WTC11 (cell line): ENCODE measurements at regions not wholly inside any gene's neighbourhood (a gene's known extent, or its start where the extent isn't known, plus 50 kb on each side); places are given as distances from the start of the nearest gene placed in this dataset.

Experiments
- ATAC-seq: fragments of 200-7000 bp; cut with Tn5 transposase; 2 replicates; pipeline ENCODE4 v1.10.0; 2021; ENCODE audit warnings: mild to moderate bottlenecking, moderate library complexity
- CTCF ChIA-PET: fragments of 300-600 bp; sonication (Branson Sonifier 250); formaldehyde crosslinking; loops from one replicate; lab custom pipeline; 2021; ENCODE audit warnings: antibody characterized with exemption; lab: Charles Lee
- POLR2A ChIA-PET: fragments of 350-600 bp; sonication (Branson Sonifier 250); formaldehyde crosslinking; loops from one replicate; lab custom pipeline; 2021; ENCODE audit warnings: antibody characterized with exemption; lab: Charles Lee
- DNase-seq: peaks from one replicate; pipeline ENCODE4 v3.0.0; 2021; ENCODE audit warnings: low spot score
- H3K27ac Mint-ChIP-seq: 2 replicates; pipeline ENCODE4 v1.8.0; 2021; ENCODE audit warnings: mixed read lengths
- H3K27me3 Mint-ChIP-seq: 2 replicates; pipeline ENCODE4 v1.8.0; 2021; ENCODE audit warnings: low read depth, mild to moderate bottlenecking, moderate library complexity, mixed read lengths
- H3K36me3 Mint-ChIP-seq: 2 replicates; pipeline ENCODE4 v1.8.0; 2021; ENCODE audit warnings: mixed read lengths
- H3K4me1 Mint-ChIP-seq: 2 replicates; pipeline ENCODE4 v1.8.0; 2022; ENCODE audit warnings: mixed read lengths
- H3K4me3 Mint-ChIP-seq: 2 replicates; pipeline ENCODE4 v1.8.0; 2021; ENCODE audit warnings: mild to moderate bottlenecking, moderate library complexity, mixed read lengths
- H3K9me3 Mint-ChIP-seq: 2 replicates; pipeline ENCODE4 v1.8.0; 2021; ENCODE audit warnings: mixed read lengths
- FOXJ3 ChIP-seq: sonication (generic); formaldehyde crosslinking; IDR thresholded peaks from 2 replicates; pipeline ENCODE4 v1.9.0; 2021; ENCODE audit warnings: missing genetic modification reagents, mild to moderate bottlenecking, borderline replicate concordance
- HMGA2 ChIP-seq: fragments of 250-450 bp; sonication (Bioruptor Pico); IDR thresholded peaks from 2 replicates; pipeline ENCODE4 v1.4.0; 2021; ENCODE audit warnings: mild to moderate bottlenecking, moderate library complexity
- MYBL2 ChIP-seq: sonication (generic); formaldehyde crosslinking; IDR thresholded peaks from 2 replicates; pipeline ENCODE4 v1.8.1; 2023; ENCODE audit warnings: mild to moderate bottlenecking, moderate library complexity, missing genetic modification reagents
- PRRX2 ChIP-seq: fragments of 250-450 bp; sonication (Bioruptor Pico); IDR thresholded peaks from 2 replicates; pipeline ENCODE4 v1.8.0; 2021; ENCODE audit warnings: mild to moderate bottlenecking
- RORB ChIP-seq: fragments of 250-450 bp; sonication (Bioruptor Pico); IDR thresholded peaks from 2 replicates; pipeline ENCODE4 v1.9.0; 2021; ENCODE audit warnings: mild to moderate bottlenecking
- SMAD4 ChIP-seq: sonication (generic); formaldehyde crosslinking; IDR thresholded peaks from 2 replicates; pipeline ENCODE4 v1.8.0; 2022; ENCODE audit warnings: mild to moderate bottlenecking, missing genetic modification reagents
- TEAD1 ChIP-seq: sonication (generic); formaldehyde crosslinking; IDR thresholded peaks from 2 replicates; pipeline ENCODE4 v1.8.0; 2022; ENCODE audit warnings: mild to moderate bottlenecking, missing genetic modification reagents
- TEAD4 ChIP-seq: sonication (generic); formaldehyde crosslinking; IDR thresholded peaks from 2 replicates; pipeline ENCODE4 v1.8.0; 2022; ENCODE audit warnings: mild to moderate bottlenecking, missing genetic modification reagents
- ZNF121 ChIP-seq: sonication (generic); formaldehyde crosslinking; IDR thresholded peaks from 2 replicates; pipeline ENCODE4 v1.8.0; 2023; ENCODE audit warnings: missing genetic modification reagents
- ZNF423 ChIP-seq: fragments of 250-450 bp; sonication (Bioruptor Pico); IDR thresholded peaks from 2 replicates; pipeline ENCODE4 v2.1.2; 2022; ENCODE audit warnings: mild to moderate bottlenecking, moderate library complexity
- TF ChIP-seq, protein P1 (sequence below): sonication (generic); formaldehyde crosslinking; IDR thresholded peaks from 2 replicates; pipeline ENCODE4 v1.8.0; 2023; ENCODE audit warnings: missing genetic modification reagents, mild to moderate bottlenecking, borderline replicate concordance
- TF ChIP-seq, protein P2 (sequence below): fragments of 250-450 bp; sonication (Bioruptor Pico); IDR thresholded peaks from 2 replicates; pipeline ENCODE4 v1.8.0; 2021; ENCODE audit warnings: mild to moderate bottlenecking
- TF ChIP-seq, protein P3 (sequence below): sonication (generic); formaldehyde crosslinking; IDR thresholded peaks from 2 replicates; pipeline ENCODE4 v1.8.0; 2023; ENCODE audit warnings: mild to moderate bottlenecking, missing genetic modification reagents
- TF ChIP-seq, protein P4 (sequence below): fragments of 250-450 bp; sonication (Bioruptor Pico); IDR thresholded peaks from 2 replicates; pipeline ENCODE4 v2.1.2; 2022; ENCODE audit warnings: mild to moderate bottlenecking, moderate library complexity
- TF ChIP-seq, protein P5 (sequence below): sonication (generic); formaldehyde crosslinking; conservative IDR thresholded peaks from 2 replicates; pipeline ENCODE4 v1.8.1; 2023; ENCODE audit warnings: mild to moderate bottlenecking, low read depth, missing genetic modification reagents, moderate library complexity
- TF ChIP-seq, protein P6 (sequence below): sonication (generic); formaldehyde crosslinking; IDR thresholded peaks from 2 replicates; pipeline ENCODE4 v1.8.1; 2023; ENCODE audit warnings: mild to moderate bottlenecking, missing genetic modification reagents, moderate library complexity
- TF ChIP-seq, protein P7 (sequence below): sonication (generic); formaldehyde crosslinking; IDR thresholded peaks from 2 replicates; pipeline ENCODE4 v1.8.1; 2023; ENCODE audit warnings: mild to moderate bottlenecking, missing genetic modification reagents, borderline replicate concordance

DNA sequence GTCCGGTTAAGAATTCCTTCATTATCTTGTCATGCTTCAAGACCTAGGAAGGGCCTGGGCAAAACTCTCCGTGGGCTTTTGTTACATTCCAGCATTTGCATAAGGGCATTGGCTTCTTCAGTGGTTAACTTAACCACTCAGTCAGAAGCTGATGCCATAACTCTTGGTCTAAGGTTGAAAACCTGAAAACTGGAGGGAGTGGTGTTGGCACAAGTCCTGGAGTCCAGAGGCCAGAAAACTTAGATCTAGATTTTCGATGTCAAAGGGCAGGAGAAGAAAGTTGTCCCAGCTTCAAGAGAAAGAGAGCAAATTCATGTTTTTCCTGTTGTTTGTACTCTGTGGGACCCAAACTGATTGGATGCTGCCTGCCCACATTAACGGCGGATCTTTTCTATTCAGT lies 86.6 kb upstream of the GC start:
- no peak for DNase-seq
- Mint-ChIP-seq H3K4me3 (no peak overlapping the region), H3K9me3 (peaks cover 52% of the 10 kb centered on the region), H3K36me3 (peaks cover 40% of the 10 kb centered on the region), H3K27ac (no peak overlapping the region), H3K27me3 (no peaks in the 10 kb centered on the region), H3K4me1 (no peaks in the 10 kb centered on the region)
- ChIA-PET POLR2A (no interaction called here), CTCF (no interaction called here)
- no peak for ATAC-seq
- TF ChIP-seq, protein P1, sequence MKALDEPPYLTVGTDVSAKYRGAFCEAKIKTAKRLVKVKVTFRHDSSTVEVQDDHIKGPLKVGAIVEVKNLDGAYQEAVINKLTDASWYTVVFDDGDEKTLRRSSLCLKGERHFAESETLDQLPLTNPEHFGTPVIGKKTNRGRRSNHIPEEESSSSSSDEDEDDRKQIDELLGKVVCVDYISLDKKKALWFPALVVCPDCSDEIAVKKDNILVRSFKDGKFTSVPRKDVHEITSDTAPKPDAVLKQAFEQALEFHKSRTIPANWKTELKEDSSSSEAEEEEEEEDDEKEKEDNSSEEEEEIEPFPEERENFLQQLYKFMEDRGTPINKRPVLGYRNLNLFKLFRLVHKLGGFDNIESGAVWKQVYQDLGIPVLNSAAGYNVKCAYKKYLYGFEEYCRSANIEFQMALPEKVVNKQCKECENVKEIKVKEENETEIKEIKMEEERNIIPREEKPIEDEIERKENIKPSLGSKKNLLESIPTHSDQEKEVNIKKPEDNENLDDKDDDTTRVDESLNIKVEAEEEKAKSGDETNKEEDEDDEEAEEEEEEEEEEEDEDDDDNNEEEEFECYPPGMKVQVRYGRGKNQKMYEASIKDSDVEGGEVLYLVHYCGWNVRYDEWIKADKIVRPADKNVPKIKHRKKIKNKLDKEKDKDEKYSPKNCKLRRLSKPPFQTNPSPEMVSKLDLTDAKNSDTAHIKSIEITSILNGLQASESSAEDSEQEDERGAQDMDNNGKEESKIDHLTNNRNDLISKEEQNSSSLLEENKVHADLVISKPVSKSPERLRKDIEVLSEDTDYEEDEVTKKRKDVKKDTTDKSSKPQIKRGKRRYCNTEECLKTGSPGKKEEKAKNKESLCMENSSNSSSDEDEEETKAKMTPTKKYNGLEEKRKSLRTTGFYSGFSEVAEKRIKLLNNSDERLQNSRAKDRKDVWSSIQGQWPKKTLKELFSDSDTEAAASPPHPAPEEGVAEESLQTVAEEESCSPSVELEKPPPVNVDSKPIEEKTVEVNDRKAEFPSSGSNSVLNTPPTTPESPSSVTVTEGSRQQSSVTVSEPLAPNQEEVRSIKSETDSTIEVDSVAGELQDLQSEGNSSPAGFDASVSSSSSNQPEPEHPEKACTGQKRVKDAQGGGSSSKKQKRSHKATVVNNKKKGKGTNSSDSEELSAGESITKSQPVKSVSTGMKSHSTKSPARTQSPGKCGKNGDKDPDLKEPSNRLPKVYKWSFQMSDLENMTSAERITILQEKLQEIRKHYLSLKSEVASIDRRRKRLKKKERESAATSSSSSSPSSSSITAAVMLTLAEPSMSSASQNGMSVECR (CRISPR knock-in tag) = no peak
- TF ChIP-seq HMGA2 (CRISPR knock-in tag) (no peak), FOXJ3 (CRISPR knock-in tag) (no peak)

DNA sequence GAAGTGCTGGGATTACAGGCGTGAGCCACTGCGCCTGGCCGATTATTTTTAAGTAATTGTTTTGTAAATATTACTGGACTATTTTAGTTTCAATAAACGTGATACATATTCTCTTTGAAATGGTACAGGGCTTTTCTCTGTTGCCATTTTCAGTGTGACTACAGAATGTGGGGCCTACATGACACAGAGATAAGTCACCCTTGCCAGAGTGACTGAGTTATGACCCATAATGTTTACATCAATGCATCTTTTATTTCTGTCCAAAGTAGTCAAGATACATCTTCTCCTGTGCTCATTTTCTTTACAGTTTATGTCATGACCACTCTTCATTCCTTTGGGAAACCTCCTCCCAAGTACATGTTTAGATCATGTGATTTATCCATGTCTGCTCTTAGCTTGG lies 88.3 kb upstream of the GC start:
- DNase-seq (no peak), ATAC-seq (no peak)
- ChIA-PET CTCF (no interaction called here), POLR2A (no interaction called here)
- peaks cover 34% of the 10 kb centered on the region for H3K36me3 Mint-ChIP-seq
- H3K4me1 Mint-ChIP-seq = no peaks in the 10 kb centered on the region
- H3K27me3 Mint-ChIP-seq = no peaks in the 10 kb centered on the region
- H3K9me3 Mint-ChIP-seq = peaks cover 52% of the 10 kb centered on the region
- H3K4me3 Mint-ChIP-seq = no peak overlapping the region
- H3K27ac Mint-ChIP-seq = no peak overlapping the region
- TF ChIP-seq, protein P2, sequence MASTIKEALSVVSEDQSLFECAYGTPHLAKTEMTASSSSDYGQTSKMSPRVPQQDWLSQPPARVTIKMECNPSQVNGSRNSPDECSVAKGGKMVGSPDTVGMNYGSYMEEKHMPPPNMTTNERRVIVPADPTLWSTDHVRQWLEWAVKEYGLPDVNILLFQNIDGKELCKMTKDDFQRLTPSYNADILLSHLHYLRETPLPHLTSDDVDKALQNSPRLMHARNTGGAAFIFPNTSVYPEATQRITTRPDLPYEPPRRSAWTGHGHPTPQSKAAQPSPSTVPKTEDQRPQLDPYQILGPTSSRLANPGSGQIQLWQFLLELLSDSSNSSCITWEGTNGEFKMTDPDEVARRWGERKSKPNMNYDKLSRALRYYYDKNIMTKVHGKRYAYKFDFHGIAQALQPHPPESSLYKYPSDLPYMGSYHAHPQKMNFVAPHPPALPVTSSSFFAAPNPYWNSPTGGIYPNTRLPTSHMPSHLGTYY (CRISPR knock-in tag) = no peak
- TF ChIP-seq TEAD4 (CRISPR knock-in tag) = no peak
- TF ChIP-seq, protein P3, sequence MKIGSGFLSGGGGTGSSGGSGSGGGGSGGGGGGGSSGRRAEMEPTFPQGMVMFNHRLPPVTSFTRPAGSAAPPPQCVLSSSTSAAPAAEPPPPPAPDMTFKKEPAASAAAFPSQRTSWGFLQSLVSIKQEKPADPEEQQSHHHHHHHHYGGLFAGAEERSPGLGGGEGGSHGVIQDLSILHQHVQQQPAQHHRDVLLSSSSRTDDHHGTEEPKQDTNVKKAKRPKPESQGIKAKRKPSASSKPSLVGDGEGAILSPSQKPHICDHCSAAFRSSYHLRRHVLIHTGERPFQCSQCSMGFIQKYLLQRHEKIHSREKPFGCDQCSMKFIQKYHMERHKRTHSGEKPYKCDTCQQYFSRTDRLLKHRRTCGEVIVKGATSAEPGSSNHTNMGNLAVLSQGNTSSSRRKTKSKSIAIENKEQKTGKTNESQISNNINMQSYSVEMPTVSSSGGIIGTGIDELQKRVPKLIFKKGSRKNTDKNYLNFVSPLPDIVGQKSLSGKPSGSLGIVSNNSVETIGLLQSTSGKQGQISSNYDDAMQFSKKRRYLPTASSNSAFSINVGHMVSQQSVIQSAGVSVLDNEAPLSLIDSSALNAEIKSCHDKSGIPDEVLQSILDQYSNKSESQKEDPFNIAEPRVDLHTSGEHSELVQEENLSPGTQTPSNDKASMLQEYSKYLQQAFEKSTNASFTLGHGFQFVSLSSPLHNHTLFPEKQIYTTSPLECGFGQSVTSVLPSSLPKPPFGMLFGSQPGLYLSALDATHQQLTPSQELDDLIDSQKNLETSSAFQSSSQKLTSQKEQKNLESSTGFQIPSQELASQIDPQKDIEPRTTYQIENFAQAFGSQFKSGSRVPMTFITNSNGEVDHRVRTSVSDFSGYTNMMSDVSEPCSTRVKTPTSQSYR (CRISPR knock-in tag) = no peak
- TF ChIP-seq, protein P4, sequence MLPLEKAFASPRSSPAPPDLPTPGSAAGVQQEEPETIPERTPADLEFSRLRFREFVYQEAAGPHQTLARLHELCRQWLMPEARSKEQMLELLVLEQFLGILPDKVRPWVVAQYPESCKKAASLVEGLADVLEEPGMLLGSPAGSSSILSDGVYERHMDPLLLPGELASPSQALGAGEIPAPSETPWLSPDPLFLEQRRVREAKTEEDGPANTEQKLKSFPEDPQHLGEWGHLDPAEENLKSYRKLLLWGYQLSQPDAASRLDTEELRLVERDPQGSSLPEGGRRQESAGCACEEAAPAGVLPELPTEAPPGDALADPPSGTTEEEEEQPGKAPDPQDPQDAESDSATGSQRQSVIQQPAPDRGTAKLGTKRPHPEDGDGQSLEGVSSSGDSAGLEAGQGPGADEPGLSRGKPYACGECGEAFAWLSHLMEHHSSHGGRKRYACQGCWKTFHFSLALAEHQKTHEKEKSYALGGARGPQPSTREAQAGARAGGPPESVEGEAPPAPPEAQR (CRISPR knock-in tag) = no peak
- TF ChIP-seq MYBL2 (CRISPR knock-in tag) = no peak
- TF ChIP-seq ZNF423 = no peak
- TF ChIP-seq, protein P5, sequence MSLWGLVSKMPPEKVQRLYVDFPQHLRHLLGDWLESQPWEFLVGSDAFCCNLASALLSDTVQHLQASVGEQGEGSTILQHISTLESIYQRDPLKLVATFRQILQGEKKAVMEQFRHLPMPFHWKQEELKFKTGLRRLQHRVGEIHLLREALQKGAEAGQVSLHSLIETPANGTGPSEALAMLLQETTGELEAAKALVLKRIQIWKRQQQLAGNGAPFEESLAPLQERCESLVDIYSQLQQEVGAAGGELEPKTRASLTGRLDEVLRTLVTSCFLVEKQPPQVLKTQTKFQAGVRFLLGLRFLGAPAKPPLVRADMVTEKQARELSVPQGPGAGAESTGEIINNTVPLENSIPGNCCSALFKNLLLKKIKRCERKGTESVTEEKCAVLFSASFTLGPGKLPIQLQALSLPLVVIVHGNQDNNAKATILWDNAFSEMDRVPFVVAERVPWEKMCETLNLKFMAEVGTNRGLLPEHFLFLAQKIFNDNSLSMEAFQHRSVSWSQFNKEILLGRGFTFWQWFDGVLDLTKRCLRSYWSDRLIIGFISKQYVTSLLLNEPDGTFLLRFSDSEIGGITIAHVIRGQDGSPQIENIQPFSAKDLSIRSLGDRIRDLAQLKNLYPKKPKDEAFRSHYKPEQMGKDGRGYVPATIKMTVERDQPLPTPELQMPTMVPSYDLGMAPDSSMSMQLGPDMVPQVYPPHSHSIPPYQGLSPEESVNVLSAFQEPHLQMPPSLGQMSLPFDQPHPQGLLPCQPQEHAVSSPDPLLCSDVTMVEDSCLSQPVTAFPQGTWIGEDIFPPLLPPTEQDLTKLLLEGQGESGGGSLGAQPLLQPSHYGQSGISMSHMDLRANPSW (CRISPR knock-in tag) = no peak
- TF ChIP-seq PRRX2 (CRISPR knock-in tag) = no peak
- TF ChIP-seq, protein P6, sequence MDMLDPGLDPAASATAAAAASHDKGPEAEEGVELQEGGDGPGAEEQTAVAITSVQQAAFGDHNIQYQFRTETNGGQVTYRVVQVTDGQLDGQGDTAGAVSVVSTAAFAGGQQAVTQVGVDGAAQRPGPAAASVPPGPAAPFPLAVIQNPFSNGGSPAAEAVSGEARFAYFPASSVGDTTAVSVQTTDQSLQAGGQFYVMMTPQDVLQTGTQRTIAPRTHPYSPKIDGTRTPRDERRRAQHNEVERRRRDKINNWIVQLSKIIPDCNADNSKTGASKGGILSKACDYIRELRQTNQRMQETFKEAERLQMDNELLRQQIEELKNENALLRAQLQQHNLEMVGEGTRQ (CRISPR knock-in tag) = no peak
- TF ChIP-seq TEAD1 (CRISPR knock-in tag) = no peak
- TF ChIP-seq SMAD4 (CRISPR knock-in tag) = no peak
- TF ChIP-seq ZNF121 (CRISPR knock-in tag) = no peak
- TF ChIP-seq, protein P7, sequence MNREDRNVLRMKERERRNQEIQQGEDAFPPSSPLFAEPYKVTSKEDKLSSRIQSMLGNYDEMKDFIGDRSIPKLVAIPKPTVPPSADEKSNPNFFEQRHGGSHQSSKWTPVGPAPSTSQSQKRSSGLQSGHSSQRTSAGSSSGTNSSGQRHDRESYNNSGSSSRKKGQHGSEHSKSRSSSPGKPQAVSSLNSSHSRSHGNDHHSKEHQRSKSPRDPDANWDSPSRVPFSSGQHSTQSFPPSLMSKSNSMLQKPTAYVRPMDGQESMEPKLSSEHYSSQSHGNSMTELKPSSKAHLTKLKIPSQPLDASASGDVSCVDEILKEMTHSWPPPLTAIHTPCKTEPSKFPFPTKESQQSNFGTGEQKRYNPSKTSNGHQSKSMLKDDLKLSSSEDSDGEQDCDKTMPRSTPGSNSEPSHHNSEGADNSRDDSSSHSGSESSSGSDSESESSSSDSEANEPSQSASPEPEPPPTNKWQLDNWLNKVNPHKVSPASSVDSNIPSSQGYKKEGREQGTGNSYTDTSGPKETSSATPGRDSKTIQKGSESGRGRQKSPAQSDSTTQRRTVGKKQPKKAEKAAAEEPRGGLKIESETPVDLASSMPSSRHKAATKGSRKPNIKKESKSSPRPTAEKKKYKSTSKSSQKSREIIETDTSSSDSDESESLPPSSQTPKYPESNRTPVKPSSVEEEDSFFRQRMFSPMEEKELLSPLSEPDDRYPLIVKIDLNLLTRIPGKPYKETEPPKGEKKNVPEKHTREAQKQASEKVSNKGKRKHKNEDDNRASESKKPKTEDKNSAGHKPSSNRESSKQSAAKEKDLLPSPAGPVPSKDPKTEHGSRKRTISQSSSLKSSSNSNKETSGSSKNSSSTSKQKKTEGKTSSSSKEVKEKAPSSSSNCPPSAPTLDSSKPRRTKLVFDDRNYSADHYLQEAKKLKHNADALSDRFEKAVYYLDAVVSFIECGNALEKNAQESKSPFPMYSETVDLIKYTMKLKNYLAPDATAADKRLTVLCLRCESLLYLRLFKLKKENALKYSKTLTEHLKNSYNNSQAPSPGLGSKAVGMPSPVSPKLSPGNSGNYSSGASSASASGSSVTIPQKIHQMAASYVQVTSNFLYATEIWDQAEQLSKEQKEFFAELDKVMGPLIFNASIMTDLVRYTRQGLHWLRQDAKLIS (CRISPR knock-in tag) = no peak
- TF ChIP-seq RORB (CRISPR knock-in tag) = no peak
